Suprapubic skin (tissue), 4 donors: ENCODE measurements at regions not wholly inside any gene's neighbourhood (a gene's known extent, or its start where the extent isn't known, plus 50 kb on each side); places are given as distances from the start of the nearest gene placed in this dataset.

Source experiments
- DNase-seq, 2 donors: peaks; one replicate each; pipeline ENCODE4 v3.0.0-alpha.2; 2019; ENCODE audit warnings: low spot score in 2 of 2
- H3K27ac ChIP-seq: fragments of 200-600 bp; sonication (generic); one replicate; pipeline ENCODE4 v1.5.1; 2019
- H3K27me3 ChIP-seq: fragments of 200-600 bp; sonication (generic); one replicate; pipeline ENCODE4 v1.5.1; 2019
- H3K36me3 ChIP-seq: fragments of 200-600 bp; sonication (generic); one replicate; pipeline ENCODE4 v1.5.1; 2019
- H3K4me1 ChIP-seq: fragments of 200-600 bp; sonication (generic); one replicate; pipeline ENCODE4 v1.5.1; 2019
- H3K4me3 ChIP-seq: fragments of 200-600 bp; sonication (generic); one replicate; pipeline ENCODE4 v1.5.1; 2019; ENCODE audit warnings: mild to moderate bottlenecking
- H3K9me3 ChIP-seq: fragments of 200-600 bp; sonication (generic); one replicate; pipeline ENCODE4 v1.5.1; 2019
- EP300 ChIP-seq: sonication (generic); formaldehyde crosslinking; IDR thresholded peaks from one replicate; pipeline ENCODE4 v1.6.1; 2017; ENCODE audit warnings: antibody characterized with exemption
- POLR2A ChIP-seq, 2 donors: fragments of 450-650 bp; IDR thresholded peaks; one replicate each; pipeline ENCODE4 v1.6.1; 2017; ENCODE audit warnings: antibody characterized with exemption in 2 of 2, mild to moderate bottlenecking in 2 of 2, moderate library complexity in 2 of 2
- POLR2AphosphoS5 ChIP-seq, 3 donors: sonication (generic); formaldehyde crosslinking; IDR thresholded peaks; one replicate each; pipeline ENCODE4 v1.6.1; 2017; ENCODE audit warnings: antibody characterized with exemption in 3 of 3
- WGBS: methylation state at CpG from one replicate; pipeline ENCODE4 v1.1.5; 2018; 5-methylcytosine and 5-hydroxymethylcytosine counted together
- TF ChIP-seq, protein P1 (sequence below), 2 donors: fragments of 200-600 bp in 1 of 2; fragments of 450-650 bp in 1 of 2; sonication (generic) in 1 of 2; IDR thresholded peaks; one replicate each; pipeline ENCODE4 v1.5.1; 2016 to 2019; ENCODE audit warnings: antibody characterized with exemption in 2 of 2, mild to moderate bottlenecking in 1 of 2, moderate library complexity in 1 of 2

DNA sequence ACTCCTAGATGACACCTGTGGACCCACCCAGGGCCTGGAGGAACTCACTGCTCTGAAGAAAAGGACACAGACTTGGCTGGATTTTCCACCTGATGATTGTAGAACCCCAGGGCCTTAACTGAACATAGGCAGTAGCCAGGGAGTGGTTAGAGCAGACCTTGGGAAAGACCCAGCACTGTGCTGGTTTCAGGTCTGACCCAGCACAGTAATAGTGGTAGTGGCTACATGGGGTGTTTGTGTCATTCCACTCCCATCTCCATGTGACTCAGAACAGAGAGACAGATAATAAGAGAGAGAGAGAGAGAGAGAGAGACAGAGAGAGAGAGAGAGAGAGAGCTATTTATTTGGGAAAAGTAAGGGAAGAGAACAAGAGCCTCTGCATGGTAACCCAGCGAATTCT lies 239.1 kb upstream of the MEOX2 start:
- no peaks in the 10 kb centered on the region for H3K4me1 ChIP-seq
- H3K27ac ChIP-seq: no peak overlapping the region
- no peak overlapping the region for H3K4me3 ChIP-seq
- no peak for DNase-seq
- peaks cover 6% of the 10 kb centered on the region for H3K9me3 ChIP-seq
- H3K27me3 ChIP-seq: no peaks in the 10 kb centered on the region
- TF ChIP-seq POLR2AphosphoS5 (IDR thresholded peaks at IDR 0.05) (no peak), EP300 (no peak), POLR2A (IDR thresholded peaks at IDR 0.05) (no peak)
- TF ChIP-seq, protein P1, sequence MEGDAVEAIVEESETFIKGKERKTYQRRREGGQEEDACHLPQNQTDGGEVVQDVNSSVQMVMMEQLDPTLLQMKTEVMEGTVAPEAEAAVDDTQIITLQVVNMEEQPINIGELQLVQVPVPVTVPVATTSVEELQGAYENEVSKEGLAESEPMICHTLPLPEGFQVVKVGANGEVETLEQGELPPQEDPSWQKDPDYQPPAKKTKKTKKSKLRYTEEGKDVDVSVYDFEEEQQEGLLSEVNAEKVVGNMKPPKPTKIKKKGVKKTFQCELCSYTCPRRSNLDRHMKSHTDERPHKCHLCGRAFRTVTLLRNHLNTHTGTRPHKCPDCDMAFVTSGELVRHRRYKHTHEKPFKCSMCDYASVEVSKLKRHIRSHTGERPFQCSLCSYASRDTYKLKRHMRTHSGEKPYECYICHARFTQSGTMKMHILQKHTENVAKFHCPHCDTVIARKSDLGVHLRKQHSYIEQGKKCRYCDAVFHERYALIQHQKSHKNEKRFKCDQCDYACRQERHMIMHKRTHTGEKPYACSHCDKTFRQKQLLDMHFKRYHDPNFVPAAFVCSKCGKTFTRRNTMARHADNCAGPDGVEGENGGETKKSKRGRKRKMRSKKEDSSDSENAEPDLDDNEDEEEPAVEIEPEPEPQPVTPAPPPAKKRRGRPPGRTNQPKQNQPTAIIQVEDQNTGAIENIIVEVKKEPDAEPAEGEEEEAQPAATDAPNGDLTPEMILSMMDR (IDR thresholded peaks at IDR 0.05): no peak
- 100% methylated on average over 1 of the region's 1 CpG for WGBS
- H3K36me3 ChIP-seq: no peaks in the 10 kb centered on the region

DNA sequence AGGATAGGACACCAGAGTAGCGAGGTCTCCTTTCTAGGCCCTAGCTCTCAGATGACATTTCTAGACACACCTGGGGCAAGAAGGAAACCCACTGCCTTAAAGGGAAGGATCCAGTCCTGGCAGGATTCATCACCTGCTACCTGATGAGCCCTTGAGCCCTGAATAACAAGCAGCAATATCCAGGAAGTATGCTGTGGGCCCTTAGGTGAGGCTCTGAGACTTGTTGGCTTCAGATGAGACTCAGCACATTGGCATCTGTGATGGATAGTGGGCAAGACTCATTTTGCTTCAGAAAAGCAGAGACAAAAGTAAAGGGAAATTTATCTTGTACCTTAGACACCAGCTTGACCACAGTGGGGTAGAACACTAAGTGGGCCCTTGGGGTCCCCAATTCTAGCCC lies 238.4 kb upstream of the MEOX2 start:
- H3K27me3 ChIP-seq: no peaks in the 10 kb centered on the region
- no peak overlapping the region for H3K4me3 ChIP-seq
- no peak for DNase-seq
- TF ChIP-seq POLR2AphosphoS5 (IDR thresholded peaks at IDR 0.05) (no peak), EP300 (no peak), POLR2A (IDR thresholded peaks at IDR 0.05) (no peak)
- TF ChIP-seq, protein P1 (IDR thresholded peaks at IDR 0.05): no peak
- H3K9me3 ChIP-seq: peaks cover 6% of the 10 kb centered on the region
- no peak overlapping the region for H3K27ac ChIP-seq
- 71% methylated on average over 1 of the region's 1 CpG for WGBS
- H3K4me1 ChIP-seq: no peaks in the 10 kb centered on the region
- no peaks in the 10 kb centered on the region for H3K36me3 ChIP-seq

DNA sequence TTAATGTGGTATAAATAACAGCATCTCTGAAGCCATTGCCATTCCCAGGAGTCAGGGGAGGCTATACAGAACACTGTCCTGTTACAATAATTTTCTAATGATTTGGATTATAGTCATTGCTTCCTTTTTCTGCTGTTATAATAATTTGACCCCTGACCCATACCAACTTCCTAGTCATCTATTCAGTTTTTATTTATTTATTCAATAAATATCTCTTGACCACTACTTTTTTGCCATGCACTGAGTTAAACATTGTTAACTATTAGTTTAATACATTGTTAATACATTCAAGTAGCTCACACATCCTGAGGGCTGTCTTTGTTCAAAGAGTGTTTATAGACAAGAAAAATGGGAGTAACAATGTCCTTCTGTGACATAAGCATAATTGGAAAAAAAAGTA lies 235.5 kb upstream of the MEOX2 start:
- H3K9me3 ChIP-seq: peaks cover 6% of the 10 kb centered on the region
- no peak overlapping the region for H3K4me3 ChIP-seq
- no peak overlapping the region for H3K27ac ChIP-seq
- no peak for DNase-seq
- H3K27me3 ChIP-seq: no peaks in the 10 kb centered on the region
- TF ChIP-seq EP300 (no peak), POLR2AphosphoS5 (IDR thresholded peaks at IDR 0.05) (no peak), POLR2A (IDR thresholded peaks at IDR 0.05) (no peak)
- TF ChIP-seq, protein P1 (IDR thresholded peaks at IDR 0.05): no peak
- H3K36me3 ChIP-seq: no peaks in the 10 kb centered on the region
- no peaks in the 10 kb centered on the region for H3K4me1 ChIP-seq

DNA sequence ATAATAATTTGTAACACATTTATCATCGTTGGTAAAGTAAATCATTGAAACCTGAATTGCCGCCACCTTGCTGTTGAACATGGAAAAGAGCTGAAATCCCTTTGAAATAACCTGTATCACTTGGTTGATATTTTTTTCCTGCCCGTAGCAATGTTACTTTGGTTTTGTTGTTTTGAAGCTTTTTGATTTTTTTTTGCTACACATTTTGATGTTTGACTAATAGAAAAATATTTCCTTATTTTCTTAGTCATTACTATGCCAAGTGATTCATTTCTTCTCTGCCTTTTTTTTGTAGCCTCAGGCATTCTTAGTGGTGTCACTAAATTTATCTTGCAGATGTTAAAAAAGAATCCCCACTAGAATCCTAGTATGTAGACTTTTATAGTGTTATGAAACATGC lies 235.1 kb upstream of the MEOX2 start:
- TF ChIP-seq EP300: no peak
- TF ChIP-seq POLR2A (IDR thresholded peaks at IDR 0.05): no peak
- TF ChIP-seq POLR2AphosphoS5 (IDR thresholded peaks at IDR 0.05): no peak
- TF ChIP-seq, protein P1 (IDR thresholded peaks at IDR 0.05): no peak
- Histone ChIP-seq H3K36me3 (no peaks in the 10 kb centered on the region), H3K9me3 (peaks cover 3% of the 10 kb centered on the region), H3K27me3 (no peaks in the 10 kb centered on the region), H3K4me1 (peaks cover 2% of the 10 kb centered on the region), H3K4me3 (no peak overlapping the region), H3K27ac (no peak overlapping the region)
- no peak for DNase-seq
- WGBS: 32% methylated on average over 3 of the region's 3 CpGs

DNA sequence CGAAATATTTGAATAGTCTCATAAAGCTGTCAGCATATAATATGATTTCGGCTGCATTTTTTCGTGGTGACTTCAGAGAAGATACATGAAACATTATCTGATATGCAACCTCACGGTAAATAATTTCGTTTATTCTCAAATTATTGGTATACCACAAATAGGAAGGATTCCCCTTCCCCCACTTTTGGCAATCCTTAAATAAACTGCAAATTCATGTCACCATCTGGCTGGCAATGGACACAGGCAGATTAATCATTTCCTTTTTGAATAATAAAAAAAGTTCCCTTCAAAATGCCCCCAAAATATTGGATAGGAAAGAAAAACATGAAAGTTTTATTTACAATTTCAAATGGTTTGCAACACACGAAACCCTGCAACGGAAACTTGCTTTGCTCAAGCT lies 234.5 kb upstream of the MEOX2 start:
- no peaks in the 10 kb centered on the region for H3K9me3 ChIP-seq
- no peaks in the 10 kb centered on the region for H3K27me3 ChIP-seq
- no peaks in the 10 kb centered on the region for H3K36me3 ChIP-seq
- WGBS: 64% methylated on average over 7 of the region's 7 CpGs
- no peak for DNase-seq
- TF ChIP-seq POLR2AphosphoS5 (IDR thresholded peaks at IDR 0.05) (no peak), POLR2A (IDR thresholded peaks at IDR 0.05) (no peak), EP300 (no peak)
- TF ChIP-seq, protein P1 (IDR thresholded peaks at IDR 0.05): no peak
- H3K4me1 ChIP-seq: peaks cover 3% of the 10 kb centered on the region
- no peak overlapping the region for H3K27ac ChIP-seq
- no peak overlapping the region for H3K4me3 ChIP-seq
